CD4-positive, alpha-beta T cell (primary cell): ENCODE measurements at regions not wholly inside any gene's neighbourhood (a gene's known extent, or its start where the extent isn't known, plus 50 kb on each side); places are given as distances from the start of the nearest gene placed in this dataset.

Experiments used
- ATAC-seq: fragments of 200-7000 bp; cut with Tn5 transposase; one replicate; pipeline ENCODE4 v1.10.0; 2022; ENCODE audit warnings: mild to moderate bottlenecking; ENCODE audit not compliant: poor library complexity
- CTCF ChIA-PET: fragments of 350-600 bp; sonication (Branson Sonifier 250); formaldehyde crosslinking; loops from one replicate; lab custom pipeline; 2021; ENCODE audit warnings: antibody characterized with exemption, inconsistent platforms; lab: Charles Lee
- POLR2A ChIA-PET: fragments of 350-600 bp; sonication (Branson Sonifier 250); formaldehyde crosslinking; loops from one replicate; lab custom pipeline; 2021; ENCODE audit warnings: antibody characterized with exemption, inconsistent platforms; lab: Charles Lee
- DNase-seq, 14 experiments: peaks; one replicate each; pipeline ENCODE4 v3.0.0-alpha.2; 2013 to 2020; ENCODE audit warnings: mixed read lengths in 2 of 14
- H3K27ac ChIP-seq, 2 donors: one replicate each; pipeline versions ENCODE4 v1.5.1 to v1.7.0; 2013; ENCODE audit warnings: low read length in 2 of 2, low read depth in 1 of 2, mild to moderate bottlenecking in 1 of 2
- H3K27me3 ChIP-seq, 2 experiments: 1 replicate in 1 of 2; 2 replicates in 1 of 2; pipeline versions ENCODE4 v1.6.1 to v1.7.0; 2013; ENCODE audit warnings: low read length in 2 of 2, control low read depth in 1 of 2, mild to moderate bottlenecking in 1 of 2, moderate library complexity in 1 of 2; ENCODE audit not compliant: insufficient read depth in 2 of 2, control insufficient read depth in 1 of 2
- H3K36me3 ChIP-seq: one replicate; pipeline ENCODE4 v1.6.1; 2013; ENCODE audit warnings: low read length, control low read depth; ENCODE audit not compliant: insufficient read depth
- H3K4me1 ChIP-seq: one replicate; pipeline ENCODE4 v1.6.1; 2013; ENCODE audit warnings: low read length, control low read depth; ENCODE audit not compliant: insufficient read depth
- H3K4me3 ChIP-seq: one replicate; pipeline ENCODE4 v1.5.1; 2013; ENCODE audit warnings: mild to moderate bottlenecking, low read length, moderate library complexity
- H3K9me3 ChIP-seq, 2 experiments: 1 replicate in 1 of 2; 2 replicates in 1 of 2; pipeline versions ENCODE4 v1.6.1 to v1.7.0; 2013; ENCODE audit warnings: low read length in 2 of 2, mild to moderate bottlenecking in 2 of 2, control low read depth in 1 of 2, moderate library complexity in 1 of 2; ENCODE audit not compliant: control insufficient read depth in 1 of 2, insufficient read depth in 1 of 2
- H3K27ac Mint-ChIP-seq: one replicate; pipeline ENCODE4 v1.8.0; 2020; ENCODE audit warnings: mixed read lengths
- H3K27me3 Mint-ChIP-seq: one replicate; pipeline ENCODE4 v1.8.0; 2021; ENCODE audit warnings: mixed read lengths
- H3K36me3 Mint-ChIP-seq: one replicate; pipeline ENCODE4 v1.8.0; 2021; ENCODE audit warnings: low read depth, mixed read lengths
- H3K4me1 Mint-ChIP-seq: one replicate; pipeline ENCODE4 v1.8.0; 2021; ENCODE audit warnings: low read depth, mixed read lengths
- H3K4me3 Mint-ChIP-seq: one replicate; pipeline ENCODE4 v1.8.0; 2020; ENCODE audit warnings: mild to moderate bottlenecking, mixed read lengths
- H3K9me3 Mint-ChIP-seq: one replicate; pipeline ENCODE4 v1.8.0; 2020; ENCODE audit warnings: mixed read lengths
- CTCF ChIP-seq: fragments of 200-600 bp; IDR thresholded peaks from one replicate; pipeline ENCODE4 v1.8.0; 2022; ENCODE audit warnings: antibody characterized with exemption, mild to moderate bottlenecking
- intact Hi-C, 2 experiments: fragments of 100-400 bp; cut with DNase I in 1 of 2; cut with micrococcal nuclease in 1 of 2; formaldehyde crosslinking; loops; one replicate each; pipeline versions ENCODE4 v1.15.1 to v1.9.0; 2023 to 2025; cut with DNase I, micrococcal nuclease

GRCh38 chr4:159496248-159496647, 393.4 kb downstream of the RAPGEF2 start:
- ChIA-PET POLR2A (no interaction called here), CTCF (interaction anchor here (0.7 kb wide), 1 partner anchor 8 kb away, joined by 3 read pairs; no protein-coding TSS in a partner anchor)
- H3K27ac ChIP-seq: no peak overlapping the region
- no peaks in the 10 kb centered on the region for H3K36me3 Mint-ChIP-seq
- H3K36me3 ChIP-seq: no peaks in the 10 kb centered on the region
- intact Hi-C loops: no loop called here
- no peak for ATAC-seq
- DNase-seq: no peak
- TF ChIP-seq CTCF: no peak
- no peaks in the 10 kb centered on the region for H3K4me1 ChIP-seq
- peaks cover 0 to 3% of the 10 kb centered on the region in 2 experiments for H3K27me3 ChIP-seq
- H3K4me3 ChIP-seq: no peak overlapping the region
- H3K4me1 Mint-ChIP-seq: no peaks in the 10 kb centered on the region
- H3K4me3 Mint-ChIP-seq: no peak overlapping the region
- H3K27ac Mint-ChIP-seq: no peak overlapping the region
- H3K9me3 Mint-ChIP-seq: no peaks in the 10 kb centered on the region
- peaks cover 0 to 4% of the 10 kb centered on the region in 2 experiments for H3K9me3 ChIP-seq
- H3K27me3 Mint-ChIP-seq: peaks cover 9% of the 10 kb centered on the region

- H3K36me3 Mint-ChIP-seq: no peaks in the 10 kb centered on the region
- no peak overlapping the region for H3K4me3 Mint-ChIP-seq
- no peak overlapping the region for H3K27ac Mint-ChIP-seq
- DNase-seq (no peak), ATAC-seq (no peak)
- ChIA-PET CTCF (no interaction called here), POLR2A (no interaction called here)
- Histone ChIP-seq H3K36me3 (no peaks in the 10 kb centered on the region), H3K9me3 (no peaks in the 10 kb centered on the region), H3K27me3 (peaks cover 0 to 3% of the 10 kb centered on the region in 2 experiments), H3K4me1 (no peaks in the 10 kb centered on the region), H3K27ac (no peak overlapping the region), H3K4me3 (no peak overlapping the region)
- peaks cover 9% of the 10 kb centered on the region for H3K27me3 Mint-ChIP-seq
- no peaks in the 10 kb centered on the region for H3K4me1 Mint-ChIP-seq
- intact Hi-C loops: no loop called here
- no peak for TF ChIP-seq CTCF
- no peaks in the 10 kb centered on the region for H3K9me3 Mint-ChIP-seq
Observed at GRCh38 chr4:159497936-159498335, 395.1 kb downstream of the RAPGEF2 start.

- Histone ChIP-seq H3K27me3 (peaks cover 0 to 3% of the 10 kb centered on the region in 2 experiments), H3K9me3 (no peaks in the 10 kb centered on the region), H3K27ac (no peak overlapping the region), H3K4me3 (no peak overlapping the region), H3K36me3 (no peaks in the 10 kb centered on the region), H3K4me1 (no peaks in the 10 kb centered on the region)
- no peak for TF ChIP-seq CTCF
- ATAC-seq (no peak), DNase-seq (no peak)
- peaks cover 9% of the 10 kb centered on the region for H3K27me3 Mint-ChIP-seq
- ChIA-PET CTCF (no interaction called here), POLR2A (no interaction called here)
- no peak overlapping the region for H3K4me3 Mint-ChIP-seq
- H3K9me3 Mint-ChIP-seq: no peaks in the 10 kb centered on the region
- no peak overlapping the region for H3K27ac Mint-ChIP-seq
- no peaks in the 10 kb centered on the region for H3K36me3 Mint-ChIP-seq
- no peaks in the 10 kb centered on the region for H3K4me1 Mint-ChIP-seq
- intact Hi-C loops: no loop called here
Observed at GRCh38 chr4:159498446-159499115, 395.7 kb downstream of the RAPGEF2 start.
